Thyroid gland (tissue), 4 donors: ENCODE measurements at regions not wholly inside any gene's neighbourhood (a gene's known extent, or its start where the extent isn't known, plus 50 kb on each side); places are given as distances from the start of the nearest gene placed in this dataset.

ENCODE experiments used
- CTCF ChIP-seq, 6 experiments: fragments of 200-600 bp in 3 of 6; fragments of 450-650 bp in 3 of 6; sonication (generic) in 3 of 6; IDR thresholded peaks; one replicate each; pipeline ENCODE4 v1.5.1; 2016 to 2019; ENCODE audit warnings: antibody characterized with exemption in 6 of 6, mild to moderate bottlenecking in 2 of 6, inconsistent platforms in 1 of 6, moderate library complexity in 1 of 6
- POLR2A ChIP-seq, 2 donors: fragments of 450-650 bp; IDR thresholded peaks; one replicate each; pipeline ENCODE4 v1.6.1; 2017; ENCODE audit warnings: antibody characterized with exemption in 2 of 2, mild to moderate bottlenecking in 2 of 2, moderate library complexity in 1 of 2

- TF ChIP-seq CTCF (IDR thresholded peaks at IDR 0.05) (no peak), POLR2A (IDR thresholded peaks at IDR 0.05) (no peak)
These were observed 72.7 kb upstream of the SLIT2 start for GRCh38 chr4:20178902-20179576.
